HG03439 (cell line): ENCODE measurements at regions not wholly inside any gene's neighbourhood (a gene's known extent, or its start where the extent isn't known, plus 50 kb on each side); places are given as distances from the start of the nearest gene placed in this dataset.

Experiments used
- ATAC-seq: cut with Tn5 transposase; IDR thresholded peaks from one replicate; pipeline ENCODE4 v1.9.1; 2021; ENCODE audit warnings: mild to moderate bottlenecking, moderate library complexity; ENCODE audit not compliant: unreplicated experiment

DNA sequence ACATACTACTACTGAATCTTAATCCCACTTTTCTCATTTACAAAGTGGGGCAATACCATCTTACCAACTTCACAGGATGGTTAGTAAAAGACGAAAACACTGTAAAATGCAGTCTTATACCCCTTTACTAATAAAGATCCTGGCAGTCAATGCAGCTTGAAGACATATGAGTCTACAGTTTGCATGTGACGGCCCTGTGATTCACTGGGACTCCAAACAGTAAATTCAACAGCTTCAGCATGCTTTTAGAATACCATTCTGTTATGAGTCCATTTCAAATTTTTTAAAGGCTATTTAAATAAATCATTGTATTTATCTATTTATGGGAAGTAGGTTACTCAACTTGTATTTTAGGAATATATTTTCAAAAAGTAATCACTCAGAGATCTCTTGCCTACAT is 629.1 kb downstream of the LIG4 start:
- no peak for ATAC-seq

DNA sequence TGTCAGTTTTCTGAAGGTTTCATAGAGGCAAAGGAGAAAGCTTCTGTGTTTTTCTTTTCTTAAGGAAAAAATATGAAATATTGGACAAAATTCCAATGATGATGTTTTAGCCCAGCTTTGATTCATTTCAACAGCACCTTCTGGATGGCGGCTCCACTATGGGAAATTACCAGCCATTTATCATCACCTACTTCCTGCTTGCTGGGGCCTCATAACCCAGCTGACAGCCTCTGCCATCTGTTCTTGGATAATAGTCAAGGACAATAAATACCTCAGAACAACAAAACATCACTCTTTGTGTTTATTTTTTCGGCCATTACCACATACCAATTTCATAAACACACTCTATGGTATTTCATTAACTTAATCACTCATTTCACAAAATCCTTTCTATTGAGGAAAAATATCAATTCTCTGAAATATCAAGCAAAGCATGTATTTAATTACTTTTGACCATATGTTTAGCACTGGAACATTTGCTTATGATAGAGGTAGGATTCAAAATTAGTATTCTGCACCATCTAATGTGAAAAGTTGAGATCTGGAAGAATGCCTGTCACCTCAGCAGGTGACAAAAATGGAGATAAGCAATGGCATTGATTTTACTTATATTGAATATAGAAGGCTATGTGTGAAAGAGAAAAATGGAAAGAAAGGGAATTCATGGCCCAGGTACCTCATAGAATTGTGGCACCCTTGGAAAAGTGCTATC is 629.7 kb downstream of the LIG4 start:
- ATAC-seq: no peak

- ATAC-seq: no peak
Observed at GRCh38 chr13:107582171-107582570, 633.2 kb downstream of the LIG4 start.

GRCh38 chr13:107580741-107581412 is 634.5 kb downstream of the LIG4 start:
- ATAC-seq: no peak

DNA sequence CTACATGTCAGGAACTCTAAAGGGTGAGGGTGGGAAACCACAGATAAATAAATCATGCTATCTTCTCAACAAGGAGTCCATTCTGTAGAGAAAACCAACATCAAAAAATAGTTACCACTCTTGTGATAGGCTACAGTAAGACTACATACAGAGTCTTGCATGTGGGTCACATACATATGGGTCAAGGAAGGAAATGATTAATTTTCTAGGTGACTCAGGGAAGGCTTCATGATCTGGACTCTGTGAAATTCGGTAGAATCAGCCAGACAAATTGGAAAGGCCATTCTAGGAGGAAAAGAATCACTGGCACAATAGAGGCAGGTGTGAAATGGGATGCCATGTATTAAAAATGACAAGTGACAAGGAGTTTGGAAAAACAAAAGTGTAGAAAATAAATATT is 638.9 kb downstream of the LIG4 start:
- no peak for ATAC-seq

DNA sequence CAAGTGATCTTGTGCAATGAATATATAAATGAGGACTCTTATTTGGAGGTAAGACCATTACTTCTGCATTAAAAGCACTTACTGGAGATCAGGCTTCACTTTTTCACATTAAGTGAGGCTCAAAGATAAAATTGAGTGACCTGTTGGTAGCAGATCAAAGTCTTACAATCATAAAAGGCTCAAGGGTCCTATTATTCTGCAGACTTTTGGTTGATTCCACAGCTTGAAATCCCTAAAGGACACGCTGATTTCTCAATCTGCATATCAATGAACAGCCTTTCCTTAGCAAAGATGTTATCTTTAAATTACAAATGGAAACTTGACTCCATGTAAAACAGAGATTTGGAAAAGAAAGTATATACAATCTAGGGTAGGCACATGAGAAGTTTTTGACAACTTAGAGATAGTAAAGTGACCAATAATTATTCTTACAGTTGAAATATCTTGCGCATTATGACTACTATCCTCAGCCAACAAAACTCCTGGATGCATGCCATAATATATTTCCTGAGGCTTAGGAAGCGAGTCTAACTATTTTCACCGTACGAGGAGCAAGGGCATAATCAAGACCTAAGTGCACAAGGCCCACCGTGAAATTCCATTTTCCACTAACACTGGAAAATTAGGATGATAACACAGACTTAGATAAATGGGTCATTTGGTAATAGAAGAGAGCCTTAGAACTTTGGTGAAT is 640.7 kb downstream of the LIG4 start:
- ATAC-seq: no peak

GRCh38 chr13:107573184-107573583 is 642.2 kb downstream of the LIG4 start:
- ATAC-seq: no peak

DNA sequence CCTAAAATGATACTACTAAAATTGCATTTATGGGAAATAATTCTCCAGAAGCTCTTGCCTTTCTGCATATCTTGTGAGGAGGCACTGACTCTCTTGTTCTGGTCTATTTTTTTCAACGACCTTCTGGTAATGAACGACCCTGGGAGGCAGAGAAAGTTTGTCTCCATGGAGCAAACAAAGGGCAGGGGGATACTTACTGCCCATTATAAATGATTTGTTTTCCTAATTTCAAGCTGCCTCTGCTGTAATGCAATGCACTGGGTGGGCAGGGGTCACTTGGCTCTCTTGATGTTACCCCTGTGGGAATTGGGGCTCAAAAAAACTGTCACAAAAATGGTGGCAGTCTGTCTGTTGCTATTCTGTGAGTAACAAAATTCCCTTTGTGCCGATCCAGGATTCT is 643.2 kb downstream of the LIG4 start:
- ATAC-seq: no peak

DNA sequence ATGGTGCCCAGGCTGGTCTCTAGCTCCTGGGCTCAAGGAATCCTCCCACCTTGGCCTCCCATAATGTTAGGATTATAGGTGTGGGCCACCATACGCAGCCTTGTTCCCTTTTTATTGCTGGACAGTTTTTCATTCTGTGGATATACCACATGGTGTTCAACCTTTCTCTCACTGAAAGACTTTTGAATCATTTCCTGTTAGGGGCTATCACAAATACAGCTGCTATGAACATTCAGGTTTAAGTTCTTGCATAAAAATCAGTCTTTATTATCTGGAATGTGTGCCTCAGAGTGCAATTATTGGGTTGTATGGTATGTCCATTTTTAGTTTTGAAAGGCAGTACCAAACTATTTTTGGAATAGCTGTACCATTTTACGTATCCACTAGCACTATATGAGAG is 647.2 kb downstream of the LIG4 start:
- no peak for ATAC-seq

- no peak for ATAC-seq
Observed at GRCh38 chr13:107563099-107563925, 652.0 kb downstream of the LIG4 start.

- no peak for ATAC-seq
Observed at GRCh38 chr13:107562203-107562602, 653.1 kb downstream of the LIG4 start.

DNA sequence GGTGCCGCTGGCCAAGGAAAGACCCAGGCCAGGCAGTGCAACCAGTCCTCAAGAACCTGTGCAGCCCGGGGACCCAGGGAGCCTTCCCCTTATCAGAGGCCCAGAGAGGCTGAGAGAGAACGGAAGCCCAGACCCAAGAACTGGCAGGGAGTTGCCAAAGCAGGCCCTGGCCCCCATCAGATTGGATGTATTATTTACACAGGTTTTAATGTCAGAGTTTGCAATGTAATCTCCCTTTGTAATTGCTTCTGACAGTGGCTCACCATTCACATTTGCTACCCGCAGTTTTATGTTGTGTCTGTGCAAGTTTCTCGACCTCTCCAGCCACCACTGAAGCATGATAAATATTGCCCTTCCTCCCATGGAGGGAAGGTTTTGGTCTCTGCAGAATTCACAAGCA is 660.9 kb downstream of the LIG4 start:
- ATAC-seq: no peak

GRCh38 chr13:107553838-107554237 is 661.5 kb downstream of the LIG4 start:
- no peak for ATAC-seq

DNA sequence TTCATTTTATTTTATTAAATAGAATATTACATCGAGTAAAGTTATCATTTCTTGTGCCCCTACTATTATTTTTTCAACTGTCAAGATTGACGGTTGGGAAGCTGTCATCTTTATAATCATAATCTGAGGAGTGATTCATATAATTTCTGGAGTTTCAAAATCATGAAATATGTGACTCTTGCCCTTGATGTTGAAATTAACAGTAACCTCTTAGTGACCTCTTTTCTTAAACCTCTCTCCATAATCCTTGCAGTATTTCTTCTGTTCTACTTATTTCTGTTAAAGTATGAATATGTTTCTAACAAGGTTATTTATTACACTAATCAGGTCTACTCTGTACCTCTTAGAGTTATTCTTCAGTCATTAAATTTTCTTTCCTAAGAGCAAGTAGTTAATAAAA is 663.8 kb downstream of the LIG4 start:
- ATAC-seq: no peak

DNA sequence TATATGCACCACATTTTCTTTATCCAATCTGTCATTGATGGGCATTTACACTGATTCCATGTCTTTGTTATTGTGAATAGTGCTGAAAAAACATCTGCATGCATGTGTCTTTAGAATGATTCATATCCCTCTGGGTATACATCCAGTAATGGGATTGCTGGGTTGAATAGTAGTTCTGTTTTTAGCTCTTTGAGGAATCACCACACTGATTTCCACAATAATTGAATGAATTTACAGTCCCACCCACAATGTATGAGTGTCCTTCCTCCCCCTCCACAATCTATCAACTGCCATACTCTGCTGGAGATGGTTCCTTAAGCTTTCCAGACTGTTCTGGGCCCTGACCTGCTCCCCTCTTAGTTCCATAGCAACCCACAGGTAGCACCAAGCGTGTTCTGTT is 667.0 kb downstream of the LIG4 start:
- no peak for ATAC-seq

DNA sequence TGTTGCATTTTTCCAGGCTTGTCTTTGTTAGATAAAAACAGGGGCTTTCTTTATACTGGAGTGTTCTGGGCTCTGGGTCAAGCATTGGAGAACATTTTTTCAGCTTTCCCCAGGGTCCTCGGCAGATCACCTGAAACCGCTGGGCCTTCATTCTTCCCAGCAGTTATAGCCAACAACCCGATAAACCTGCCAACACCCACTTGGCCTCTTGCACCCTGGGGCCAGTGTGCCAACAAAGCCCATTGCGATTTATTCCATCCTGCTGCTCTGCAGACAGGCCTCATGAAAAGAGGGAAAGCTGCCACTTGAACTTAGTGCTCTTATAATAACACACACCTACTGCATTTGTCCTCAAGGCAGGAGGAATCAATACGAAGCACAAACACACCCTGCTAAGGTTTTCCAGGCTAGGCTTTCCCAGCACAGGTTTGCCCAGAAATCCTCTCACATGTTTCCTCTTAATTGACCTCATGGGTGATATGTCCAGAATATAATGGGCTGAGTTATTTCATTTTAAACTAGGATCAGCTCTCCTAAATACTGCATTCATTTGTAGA is 669.3 kb downstream of the LIG4 start:
- ATAC-seq: no peak

DNA sequence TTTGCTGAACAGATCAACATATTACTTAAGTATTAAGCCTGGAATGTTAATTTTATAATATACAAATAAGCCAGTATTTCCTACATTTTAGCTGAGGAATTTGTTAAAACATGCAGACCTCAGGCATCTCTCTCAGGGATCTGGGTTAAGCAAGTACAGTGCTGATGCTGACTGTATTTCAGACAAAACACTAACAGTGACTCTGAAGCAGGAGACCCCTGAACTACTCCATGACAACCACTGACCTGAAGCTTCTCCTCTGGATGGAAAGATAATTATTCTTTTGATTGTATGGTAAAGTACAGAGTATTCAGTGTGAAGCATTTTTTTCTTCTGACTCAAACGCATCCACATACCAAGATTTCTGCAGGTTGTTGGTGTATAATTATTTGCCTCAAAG is 680.8 kb downstream of the LIG4 start:
- ATAC-seq: no peak

GRCh38 chr13:107531816-107532215 is 683.5 kb downstream of the LIG4 start:
- ATAC-seq: no peak

DNA sequence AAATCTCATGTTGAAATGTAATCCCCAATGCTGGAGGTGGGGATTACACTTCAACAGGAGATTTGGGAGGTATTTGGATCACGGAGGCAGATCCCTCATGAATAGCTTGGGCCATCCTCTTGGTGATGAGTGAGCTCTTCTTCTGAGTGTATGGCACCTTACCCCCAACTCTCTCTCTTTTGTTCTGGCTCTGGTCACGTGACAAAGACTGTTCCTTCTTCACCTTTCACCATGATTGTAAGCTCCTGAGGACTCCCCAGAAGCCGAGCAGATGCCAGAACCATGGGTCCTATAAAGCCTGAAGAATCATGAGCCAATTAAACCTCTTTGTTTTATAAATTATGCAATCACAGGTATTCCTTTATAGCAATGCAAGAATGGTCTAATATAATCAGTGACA is 684.2 kb downstream of the LIG4 start:
- ATAC-seq: no peak

GRCh38 chr13:107529035-107529434 is 686.3 kb downstream of the LIG4 start:
- ATAC-seq: no peak

GRCh38 chr13:107518780-107519179 is 696.6 kb downstream of the LIG4 start:
- no peak for ATAC-seq
